ENCODE measurements at regions not wholly inside any gene's neighbourhood (a gene's known extent, or its start where the extent isn't known, plus 50 kb on each side); places are given as distances from the start of the nearest gene placed in this dataset.

GRCh38 chr15:61685971-61686370, 374.3 kb downstream of the VPS13C start:
- Histone ChIP-seq H3K27me3 (ENCODE audit: control insufficient read depth in 3 of 3, insufficient read depth in 3 of 3, low read length in 3 of 3) (no peaks in the 10 kb centered on the region), H3K36me3 (ENCODE audit: control insufficient read depth in 3 of 3, insufficient read depth in 3 of 3, low read length in 3 of 3) (no peaks in the 10 kb centered on the region), H3K9ac (ENCODE audit: low read depth in 1 of 3, low read length in 3 of 3) (no peak overlapping the region), H3K4me1 (ENCODE audit: control insufficient read depth in 3 of 3, insufficient read depth in 3 of 3, low read length in 3 of 3) (peaks cover 3 to 18% (median 6%) of the 10 kb centered on the region in 3 donors), H3K9me3 (ENCODE audit: control insufficient read depth in 3 of 3, low read length in 3 of 3) (no peaks in the 10 kb centered on the region), H3K27ac (ENCODE audit: low read depth, low read length) (no peak overlapping the region), H3K4me3 (ENCODE audit: low read length in 3 of 3) (no peak overlapping the region)

DNA sequence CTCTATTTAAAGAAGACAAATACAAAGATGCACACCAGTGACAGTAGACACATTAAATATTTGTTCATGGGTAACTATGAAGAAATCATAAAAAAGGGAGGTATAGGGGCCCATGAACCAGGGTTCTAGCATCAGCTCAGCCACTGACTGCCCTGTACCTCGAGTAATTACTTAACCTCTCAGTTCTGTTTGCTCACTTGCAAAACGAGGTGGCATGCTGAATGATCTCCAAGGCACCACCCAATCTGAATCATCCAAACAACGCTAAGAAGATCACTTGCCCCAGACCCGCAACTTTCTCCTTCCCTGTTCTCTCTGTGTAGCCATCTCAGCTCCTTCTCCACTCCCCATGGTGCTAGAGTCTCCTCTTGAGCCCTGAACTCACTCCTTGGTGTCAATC, 374.7 kb downstream of the VPS13C start:
- no peaks in the 10 kb centered on the region for H3K27me3 ChIP-seq (ENCODE audit: control insufficient read depth in 3 of 3, insufficient read depth in 3 of 3, low read length in 3 of 3)
- H3K9ac ChIP-seq (ENCODE audit: low read depth in 1 of 3, low read length in 3 of 3) = no peak overlapping the region
- H3K4me3 ChIP-seq (ENCODE audit: low read length in 3 of 3) = no peak overlapping the region
- H3K4me1 ChIP-seq (ENCODE audit: control insufficient read depth in 3 of 3, insufficient read depth in 3 of 3, low read length in 3 of 3) = peaks cover 3 to 18% (median 6%) of the 10 kb centered on the region in 3 donors
- H3K9me3 ChIP-seq (ENCODE audit: control insufficient read depth in 3 of 3, low read length in 3 of 3) = no peaks in the 10 kb centered on the region
- H3K36me3 ChIP-seq (ENCODE audit: control insufficient read depth in 3 of 3, insufficient read depth in 3 of 3, low read length in 3 of 3) = no peaks in the 10 kb centered on the region
- no peak overlapping the region for H3K27ac ChIP-seq (ENCODE audit: low read depth, low read length)

- no peak overlapping the region for H3K27ac ChIP-seq (ENCODE audit: low read depth, low read length)
- peaks cover 3 to 18% (median 6%) of the 10 kb centered on the region in 3 donors for H3K4me1 ChIP-seq (ENCODE audit: control insufficient read depth in 3 of 3, insufficient read depth in 3 of 3, low read length in 3 of 3)
- H3K27me3 ChIP-seq (ENCODE audit: control insufficient read depth in 3 of 3, insufficient read depth in 3 of 3, low read length in 3 of 3) = no peaks in the 10 kb centered on the region
- H3K9ac ChIP-seq (ENCODE audit: low read depth in 1 of 3, low read length in 3 of 3) = no peak overlapping the region
- no peak overlapping the region for H3K4me3 ChIP-seq (ENCODE audit: low read length in 3 of 3)
- no peaks in the 10 kb centered on the region for H3K36me3 ChIP-seq (ENCODE audit: control insufficient read depth in 3 of 3, insufficient read depth in 3 of 3, low read length in 3 of 3)
- H3K9me3 ChIP-seq (ENCODE audit: control insufficient read depth in 3 of 3, low read length in 3 of 3) = no peaks in the 10 kb centered on the region
These were observed 375.3 kb downstream of the VPS13C start for GRCh38 chr15:61684749-61685467.

GRCh38 chr15:61682891-61683735, 377.1 kb downstream of the VPS13C start:
- Histone ChIP-seq H3K9me3 (ENCODE audit: control insufficient read depth in 3 of 3, low read length in 3 of 3) (peaks cover 0 to 2% (median 0%) of the 10 kb centered on the region in 3 donors), H3K27ac (ENCODE audit: low read depth, low read length) (no peak overlapping the region), H3K4me1 (ENCODE audit: control insufficient read depth in 3 of 3, insufficient read depth in 3 of 3, low read length in 3 of 3) (peaks cover 3 to 18% (median 6%) of the 10 kb centered on the region in 3 donors), H3K27me3 (ENCODE audit: control insufficient read depth in 3 of 3, insufficient read depth in 3 of 3, low read length in 3 of 3) (no peaks in the 10 kb centered on the region), H3K4me3 (ENCODE audit: low read length in 3 of 3) (no peak overlapping the region), H3K36me3 (ENCODE audit: control insufficient read depth in 3 of 3, insufficient read depth in 3 of 3, low read length in 3 of 3) (no peaks in the 10 kb centered on the region), H3K9ac (ENCODE audit: low read depth in 1 of 3, low read length in 3 of 3) (no peak overlapping the region)

- Histone ChIP-seq H3K27me3 (ENCODE audit: control insufficient read depth in 3 of 3, insufficient read depth in 3 of 3, low read length in 3 of 3) (no peaks in the 10 kb centered on the region), H3K36me3 (ENCODE audit: control insufficient read depth in 3 of 3, insufficient read depth in 3 of 3, low read length in 3 of 3) (no peaks in the 10 kb centered on the region), H3K27ac (ENCODE audit: low read depth, low read length) (no peak overlapping the region), H3K9ac (ENCODE audit: low read depth in 1 of 3, low read length in 3 of 3) (no peak overlapping the region), H3K4me3 (ENCODE audit: low read length in 3 of 3) (no peak overlapping the region), H3K4me1 (ENCODE audit: control insufficient read depth in 3 of 3, insufficient read depth in 3 of 3, low read length in 3 of 3) (peaks cover 0 to 8% (median 6%) of the 10 kb centered on the region in 3 donors), H3K9me3 (ENCODE audit: control insufficient read depth in 3 of 3, low read length in 3 of 3) (peaks cover 0 to 2% (median 0%) of the 10 kb centered on the region in 3 donors)
These were observed 378.6 kb downstream of the VPS13C start for GRCh38 chr15:61681676-61682075.

GRCh38 chr15:61681038-61681418, 379.2 kb downstream of the VPS13C start:
- H3K27ac ChIP-seq (ENCODE audit: low read depth, low read length) = no peak overlapping the region
- no peak overlapping the region for H3K4me3 ChIP-seq (ENCODE audit: low read length in 3 of 3)

GRCh38 chr15:61680260-61681037, 379.8 kb downstream of the VPS13C start:
- Histone ChIP-seq H3K4me1 (ENCODE audit: control insufficient read depth in 3 of 3, insufficient read depth in 3 of 3, low read length in 3 of 3) (no peaks in the 10 kb centered on the region), H3K9ac (ENCODE audit: low read depth in 1 of 3, low read length in 3 of 3) (no peak overlapping the region), H3K4me3 (ENCODE audit: low read length in 3 of 3) (no peak overlapping the region), H3K27ac (ENCODE audit: low read depth, low read length) (no peak overlapping the region), H3K36me3 (ENCODE audit: control insufficient read depth in 3 of 3, insufficient read depth in 3 of 3, low read length in 3 of 3) (no peaks in the 10 kb centered on the region), H3K9me3 (ENCODE audit: control insufficient read depth in 3 of 3, low read length in 3 of 3) (peaks cover 0 to 2% (median 0%) of the 10 kb centered on the region in 3 donors), H3K27me3 (ENCODE audit: control insufficient read depth in 3 of 3, insufficient read depth in 3 of 3, low read length in 3 of 3) (no peaks in the 10 kb centered on the region)

More at GRCh38 chr15:61681038-61681418, 379.2 kb downstream of the VPS13C start:
- Histone ChIP-seq H3K36me3 (ENCODE audit: control insufficient read depth in 3 of 3, insufficient read depth in 3 of 3, low read length in 3 of 3) (no peaks in the 10 kb centered on the region), H3K27me3 (ENCODE audit: control insufficient read depth in 3 of 3, insufficient read depth in 3 of 3, low read length in 3 of 3) (no peaks in the 10 kb centered on the region), H3K9me3 (ENCODE audit: control insufficient read depth in 3 of 3, low read length in 3 of 3) (peaks cover 0 to 2% (median 0%) of the 10 kb centered on the region in 3 donors), H3K9ac (ENCODE audit: low read depth in 1 of 3, low read length in 3 of 3) (no peak overlapping the region), H3K4me1 (ENCODE audit: control insufficient read depth in 3 of 3, insufficient read depth in 3 of 3, low read length in 3 of 3) (peaks cover 0 to 2% (median 0%) of the 10 kb centered on the region in 3 donors)

DNA sequence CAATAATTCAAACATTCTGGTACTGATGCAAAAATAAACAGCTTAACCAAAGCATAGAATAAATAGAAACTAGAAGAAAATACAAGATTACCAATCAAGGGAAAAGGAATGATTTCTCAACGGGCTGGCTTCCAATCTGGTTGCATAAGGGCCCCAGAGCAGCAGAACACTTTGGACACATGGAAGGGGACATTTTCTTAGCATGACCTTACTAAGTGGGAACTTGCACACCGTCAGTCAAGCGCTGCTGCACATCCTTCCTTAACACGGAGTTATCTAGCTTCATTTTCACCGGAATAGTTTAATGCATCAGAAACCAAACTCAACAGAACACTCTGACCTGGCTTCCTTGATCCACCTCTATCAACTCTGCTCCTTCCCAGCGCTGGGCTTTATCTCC, 388.5 kb downstream of the VPS13C start:
- no peaks in the 10 kb centered on the region for H3K4me1 ChIP-seq (ENCODE audit: control insufficient read depth in 3 of 3, insufficient read depth in 3 of 3, low read length in 3 of 3)
- H3K27me3 ChIP-seq (ENCODE audit: control insufficient read depth in 3 of 3, insufficient read depth in 3 of 3, low read length in 3 of 3) = no peaks in the 10 kb centered on the region
- no peak overlapping the region for H3K9ac ChIP-seq (ENCODE audit: low read depth in 1 of 3, low read length in 3 of 3)
- no peaks in the 10 kb centered on the region for H3K36me3 ChIP-seq (ENCODE audit: control insufficient read depth in 3 of 3, insufficient read depth in 3 of 3, low read length in 3 of 3)
- H3K27ac ChIP-seq (ENCODE audit: low read depth, low read length) = no peak overlapping the region
- no peaks in the 10 kb centered on the region for H3K9me3 ChIP-seq (ENCODE audit: control insufficient read depth in 3 of 3, low read length in 3 of 3)
- no peak overlapping the region for H3K4me3 ChIP-seq (ENCODE audit: low read length in 3 of 3)

GRCh38 chr15:61668444-61668843, 391.8 kb downstream of the VPS13C start:
- Histone ChIP-seq H3K9ac (ENCODE audit: low read depth in 1 of 3, low read length in 3 of 3) (no peak overlapping the region), H3K4me1 (ENCODE audit: control insufficient read depth in 3 of 3, insufficient read depth in 3 of 3, low read length in 3 of 3) (no peaks in the 10 kb centered on the region), H3K36me3 (ENCODE audit: control insufficient read depth in 3 of 3, insufficient read depth in 3 of 3, low read length in 3 of 3) (no peaks in the 10 kb centered on the region), H3K27me3 (ENCODE audit: control insufficient read depth in 3 of 3, insufficient read depth in 3 of 3, low read length in 3 of 3) (peaks cover 0 to 2% (median 0%) of the 10 kb centered on the region in 3 donors), H3K9me3 (ENCODE audit: control insufficient read depth in 3 of 3, low read length in 3 of 3) (no peaks in the 10 kb centered on the region), H3K4me3 (ENCODE audit: low read length in 3 of 3) (no peak overlapping the region), H3K27ac (ENCODE audit: low read depth, low read length) (no peak overlapping the region)
